Ovary (tissue), 7 donors: ENCODE measurements at regions not wholly inside any gene's neighbourhood (a gene's known extent, or its start where the extent isn't known, plus 50 kb on each side); places are given as distances from the start of the nearest gene placed in this dataset.

ENCODE experiments used
- DNase-seq, 5 donors: peaks; one replicate each; pipeline ENCODE4 v3.0.0-alpha.2; 2019 to 2020
- H3K27ac ChIP-seq, 2 donors: fragments of 200-600 bp; one replicate each; pipeline versions ENCODE4 v1.5.1 to v1.8.0; 2019 to 2022
- H3K27me3 ChIP-seq: fragments of 200-600 bp; one replicate; pipeline ENCODE4 v1.8.0; 2022
- H3K36me3 ChIP-seq: fragments of 200-600 bp; sonication (generic); one replicate; pipeline ENCODE4 v1.5.1; 2019
- H3K4me1 ChIP-seq: one replicate; pipeline ENCODE4 v1.8.1; 2013; ENCODE audit warnings: mild to moderate bottlenecking, moderate library complexity; ENCODE audit not compliant: insufficient read depth
- H3K4me3 ChIP-seq: fragments of 200-600 bp; sonication (generic); one replicate; pipeline ENCODE4 v1.5.1; 2017
- H3K9me3 ChIP-seq, 2 donors: fragments of 200-600 bp in 1 of 2; sonication (generic) in 1 of 2; one replicate each; pipeline versions ENCODE4 v1.5.1 to v1.8.1; 2013 to 2019; ENCODE audit warnings: mild to moderate bottlenecking in 1 of 2, moderate library complexity in 1 of 2
- EP300 ChIP-seq: sonication (generic); formaldehyde crosslinking; IDR thresholded peaks from one replicate; pipeline ENCODE4 v1.6.1; 2017; ENCODE audit warnings: antibody characterized with exemption
- POLR2A ChIP-seq: fragments of 450-650 bp; IDR thresholded peaks from one replicate; pipeline ENCODE4 v1.6.1; 2017; ENCODE audit warnings: antibody characterized with exemption, mild to moderate bottlenecking, moderate library complexity
- WGBS, 3 donors: extraction: QIAGEN DNeasy Blood & Tissue Kit in 1 of 3; methylation state at CpG; one replicate each; pipeline versions ENCODE4 v1.1.5 to v1.1.7; 2013 to 2017; 5-methylcytosine and 5-hydroxymethylcytosine counted together
- intact Hi-C, 4 donors: fragments of 100-400 bp; cut with DNase I; formaldehyde crosslinking; loops; one replicate each; pipeline versions ENCODE4 v1.11.0 to v1.15.1; 2022 to 2023
- TF ChIP-seq, protein P1 (sequence below), 3 donors: fragments of 450-650 bp in 2 of 3; fragments of 200-600 bp in 1 of 3; IDR thresholded peaks; one replicate each; pipeline versions ENCODE4 v1.5.1 to v1.8.0; 2016 to 2022; ENCODE audit warnings: antibody characterized with exemption in 3 of 3, mild to moderate bottlenecking in 1 of 3
- donor health status: DM: no; HTN: no; CAD: no; lungs with moderate emphysema.
- donor health status: DM: no; HTN: no; CAD: no.
- donor health status: Bipolar disorder and iron deficiency.
- donor health status: DM: no; HTN: no; CAD: no.
- donor health status: DM: yes; HTN: yes; CAD: no.

DNA sequence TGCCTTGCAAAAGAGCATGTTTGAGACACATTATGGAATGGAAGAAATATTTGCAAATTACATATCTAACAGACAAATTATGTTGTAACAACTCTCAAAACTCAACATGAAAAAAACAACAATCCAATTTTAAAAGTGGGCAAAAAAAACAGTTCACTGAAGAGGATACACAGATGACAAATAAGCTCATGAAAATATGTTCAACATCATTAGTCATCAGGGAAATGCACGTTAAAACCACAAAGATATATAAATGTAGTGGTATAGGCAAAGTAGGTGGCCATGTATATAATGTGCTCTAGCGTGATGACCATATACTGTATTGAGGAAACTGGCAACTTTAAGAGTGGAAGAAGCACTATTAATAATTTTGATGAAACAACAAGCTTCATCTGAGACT lies 220.1 kb downstream of the IRS1 start:
- H3K36me3 ChIP-seq = no peaks in the 10 kb centered on the region
- H3K4me3 ChIP-seq = no peak overlapping the region
- H3K27me3 ChIP-seq = no peaks in the 10 kb centered on the region
- DNase-seq = no peak
- TF ChIP-seq POLR2A (no peak), EP300 (no peak)
- TF ChIP-seq, protein P1, sequence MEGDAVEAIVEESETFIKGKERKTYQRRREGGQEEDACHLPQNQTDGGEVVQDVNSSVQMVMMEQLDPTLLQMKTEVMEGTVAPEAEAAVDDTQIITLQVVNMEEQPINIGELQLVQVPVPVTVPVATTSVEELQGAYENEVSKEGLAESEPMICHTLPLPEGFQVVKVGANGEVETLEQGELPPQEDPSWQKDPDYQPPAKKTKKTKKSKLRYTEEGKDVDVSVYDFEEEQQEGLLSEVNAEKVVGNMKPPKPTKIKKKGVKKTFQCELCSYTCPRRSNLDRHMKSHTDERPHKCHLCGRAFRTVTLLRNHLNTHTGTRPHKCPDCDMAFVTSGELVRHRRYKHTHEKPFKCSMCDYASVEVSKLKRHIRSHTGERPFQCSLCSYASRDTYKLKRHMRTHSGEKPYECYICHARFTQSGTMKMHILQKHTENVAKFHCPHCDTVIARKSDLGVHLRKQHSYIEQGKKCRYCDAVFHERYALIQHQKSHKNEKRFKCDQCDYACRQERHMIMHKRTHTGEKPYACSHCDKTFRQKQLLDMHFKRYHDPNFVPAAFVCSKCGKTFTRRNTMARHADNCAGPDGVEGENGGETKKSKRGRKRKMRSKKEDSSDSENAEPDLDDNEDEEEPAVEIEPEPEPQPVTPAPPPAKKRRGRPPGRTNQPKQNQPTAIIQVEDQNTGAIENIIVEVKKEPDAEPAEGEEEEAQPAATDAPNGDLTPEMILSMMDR (IDR thresholded peaks at IDR 0.05) = no peak
- H3K27ac ChIP-seq = no peak overlapping the region
- WGBS, 3 donors = 86 to 90% (median 88%) methylated on average over 2 of the region's 2 CpGs
- H3K4me1 ChIP-seq = no peaks in the 10 kb centered on the region
- intact Hi-C loops = no loop called here
- no peaks in the 10 kb centered on the region for H3K9me3 ChIP-seq

GRCh38 chr2:226578879-226579278 lies 220.7 kb downstream of the IRS1 start:
- intact Hi-C loops = no loop called here
- no peak overlapping the region for H3K27ac ChIP-seq
- TF ChIP-seq POLR2A (no peak), EP300 (no peak)
- TF ChIP-seq, protein P1 (IDR thresholded peaks at IDR 0.05) = no peak
- H3K36me3 ChIP-seq = no peaks in the 10 kb centered on the region
- H3K4me1 ChIP-seq = no peaks in the 10 kb centered on the region
- no peak for DNase-seq
- WGBS, 3 donors = 71 to 87% (median 83%) methylated on average over 1 of the region's 1 CpG
- H3K4me3 ChIP-seq = no peak overlapping the region
- H3K27me3 ChIP-seq = no peaks in the 10 kb centered on the region
- H3K9me3 ChIP-seq = no peaks in the 10 kb centered on the region

GRCh38 chr2:226578373-226578772 lies 221.2 kb downstream of the IRS1 start:
- no peaks in the 10 kb centered on the region for H3K27me3 ChIP-seq
- no peak for DNase-seq
- H3K4me3 ChIP-seq = no peak overlapping the region
- 81 to 92% (median 83%) methylated on average over 3 of the region's 3 CpGs for WGBS, 3 donors
- H3K27ac ChIP-seq = no peak overlapping the region
- no peaks in the 10 kb centered on the region for H3K9me3 ChIP-seq
- H3K4me1 ChIP-seq = no peaks in the 10 kb centered on the region
- H3K36me3 ChIP-seq = no peaks in the 10 kb centered on the region
- TF ChIP-seq, protein P1 (IDR thresholded peaks at IDR 0.05) = no peak
- TF ChIP-seq EP300 (no peak), POLR2A (no peak)
- intact Hi-C loops = no loop called here

GRCh38 chr2:226575928-226576327 lies 223.7 kb downstream of the IRS1 start:
- Histone ChIP-seq H3K4me1 (no peaks in the 10 kb centered on the region), H3K27ac (no peak overlapping the region), H3K27me3 (no peaks in the 10 kb centered on the region), H3K9me3 (no peaks in the 10 kb centered on the region), H3K4me3 (no peak overlapping the region), H3K36me3 (no peaks in the 10 kb centered on the region)
- no peak for DNase-seq
- intact Hi-C loops = no loop called here
- WGBS, 3 donors = 88 to 90% (median 88%) methylated on average over 4 of the region's 4 CpGs
- TF ChIP-seq, protein P1 (IDR thresholded peaks at IDR 0.05) = no peak
- no peak for TF ChIP-seq POLR2A
- no peak for TF ChIP-seq EP300

- TF ChIP-seq POLR2A = no peak
- TF ChIP-seq EP300 = no peak
- TF ChIP-seq, protein P1 (IDR thresholded peaks at IDR 0.05) = no peak
- H3K36me3 ChIP-seq = no peaks in the 10 kb centered on the region
- H3K4me3 ChIP-seq = no peak overlapping the region
- no peak overlapping the region for H3K27ac ChIP-seq
- DNase-seq = no peak
- H3K9me3 ChIP-seq = no peaks in the 10 kb centered on the region
- H3K27me3 ChIP-seq = no peaks in the 10 kb centered on the region
- intact Hi-C loops = no loop called here
- H3K4me1 ChIP-seq = no peaks in the 10 kb centered on the region
Measured at GRCh38 chr2:226573158-226573557, 226.5 kb downstream of the IRS1 start.
